ENCODE measurements at regions not wholly inside any gene's neighbourhood (a gene's known extent, or its start where the extent isn't known, plus 50 kb on each side); places are given as distances from the start of the nearest gene placed in this dataset.

GRCh38 chr4:136355970-136356369, 1176.3 kb downstream of the PCDH18 start:
- H3K4me3 ChIP-seq = no peak overlapping the region
- H3K27ac ChIP-seq = no peak overlapping the region
- no peaks in the 10 kb centered on the region for H3K4me1 ChIP-seq
- TF ChIP-seq POLR2AphosphoS5 (IDR thresholded peaks at IDR 0.05) = no peak
- TF ChIP-seq EP300 (IDR thresholded peaks at IDR 0.05) = no peak
- no peak for TF ChIP-seq POLR2A (IDR thresholded peaks at IDR 0.05)
- TF ChIP-seq CTCF (IDR thresholded peaks at IDR 0.05) = no peak
- no peak for DNase-seq
- intact Hi-C loops (cut with DNase I) = no loop called here
- no peaks in the 10 kb centered on the region for H3K27me3 ChIP-seq
- H3K36me3 ChIP-seq = no peaks in the 10 kb centered on the region
- H3K9me3 ChIP-seq = no peaks in the 10 kb centered on the region
- 92 to 93% methylated on average over 24 of the region's 24 CpGs for WGBS, 2 donors

DNA sequence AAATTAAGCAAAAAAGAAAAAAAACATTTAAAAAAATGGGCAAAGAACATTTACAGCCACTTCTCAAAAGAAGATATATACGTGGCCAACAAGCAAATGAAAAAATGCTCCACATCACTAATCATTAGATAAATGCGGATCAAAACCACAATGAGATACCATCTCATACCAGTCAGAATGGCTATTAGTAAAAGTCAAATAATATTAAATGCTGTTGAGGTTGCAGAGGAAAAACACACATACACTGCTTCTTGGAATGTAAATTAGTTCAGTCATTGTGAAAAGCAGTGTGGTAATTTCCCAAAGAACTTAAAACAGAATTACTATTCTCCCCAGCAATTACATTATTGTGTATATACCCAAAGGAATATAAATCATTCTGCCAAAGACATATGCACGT, 1189.0 kb downstream of the PCDH18 start:
- H3K4me1 ChIP-seq = no peaks in the 10 kb centered on the region
- H3K27ac ChIP-seq = no peak overlapping the region
- H3K27me3 ChIP-seq = no peaks in the 10 kb centered on the region
- 83 to 87% methylated on average over 3 of the region's 3 CpGs for WGBS, 2 donors
- H3K9me3 ChIP-seq = no peaks in the 10 kb centered on the region
- DNase-seq = no peak
- no peaks in the 10 kb centered on the region for H3K36me3 ChIP-seq
- TF ChIP-seq EP300 (IDR thresholded peaks at IDR 0.05) (no peak), POLR2AphosphoS5 (IDR thresholded peaks at IDR 0.05) (no peak), CTCF (IDR thresholded peaks at IDR 0.05) (no peak), POLR2A (IDR thresholded peaks at IDR 0.05) (no peak)
- intact Hi-C loops (cut with DNase I) = no loop called here
- no peak overlapping the region for H3K4me3 ChIP-seq

GRCh38 chr4:136342666-136343065, 1189.6 kb downstream of the PCDH18 start:
- H3K4me3 ChIP-seq = no peak overlapping the region
- DNase-seq = no peak
- TF ChIP-seq CTCF (IDR thresholded peaks at IDR 0.05) = no peak
- TF ChIP-seq POLR2A (IDR thresholded peaks at IDR 0.05) = no peak
- no peak for TF ChIP-seq POLR2AphosphoS5 (IDR thresholded peaks at IDR 0.05)
- TF ChIP-seq EP300 (IDR thresholded peaks at IDR 0.05) = no peak
- no peaks in the 10 kb centered on the region for H3K9me3 ChIP-seq
- intact Hi-C loops (cut with DNase I) = no loop called here
- H3K27ac ChIP-seq = no peak overlapping the region
- no peaks in the 10 kb centered on the region for H3K4me1 ChIP-seq
- 80 to 83% methylated on average over 3 of the region's 3 CpGs for WGBS, 2 donors
- H3K36me3 ChIP-seq = no peaks in the 10 kb centered on the region
- no peaks in the 10 kb centered on the region for H3K27me3 ChIP-seq

DNA sequence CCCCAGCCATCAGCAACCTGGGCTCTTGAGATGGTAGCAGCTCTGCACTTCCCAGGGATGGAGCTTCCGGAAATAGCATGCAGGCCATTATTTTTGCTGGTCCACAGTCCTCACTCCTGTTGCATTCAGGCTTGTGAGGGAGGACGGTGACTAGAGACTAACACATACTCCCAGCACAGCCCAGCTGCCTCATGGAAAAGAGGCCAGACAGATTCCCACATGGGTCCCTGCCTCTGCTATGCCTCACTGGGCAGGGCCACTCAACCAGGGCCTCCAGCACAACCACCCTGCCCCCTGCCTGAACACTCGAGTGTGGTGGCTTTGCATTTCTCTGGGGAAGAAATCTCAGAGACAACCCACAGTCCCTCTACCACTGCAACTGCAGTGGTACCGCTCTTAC, 1195.1 kb downstream of the PCDH18 start:
- intact Hi-C loops (cut with DNase I) = no loop called here
- H3K4me3 ChIP-seq = no peak overlapping the region
- H3K27ac ChIP-seq = no peak overlapping the region
- TF ChIP-seq POLR2A (IDR thresholded peaks at IDR 0.05) (no peak), CTCF (IDR thresholded peaks at IDR 0.05) (no peak)
- H3K36me3 ChIP-seq = no peaks in the 10 kb centered on the region
- H3K27me3 ChIP-seq = no peaks in the 10 kb centered on the region
- DNase-seq = no peak
- 87 to 88% methylated on average over 4 of the region's 4 CpGs for WGBS, 2 donors
- no peaks in the 10 kb centered on the region for H3K4me1 ChIP-seq
- H3K9me3 ChIP-seq = no peaks in the 10 kb centered on the region

- no peak overlapping the region for H3K27ac ChIP-seq
- H3K36me3 ChIP-seq = no peaks in the 10 kb centered on the region
- H3K27me3 ChIP-seq = no peaks in the 10 kb centered on the region
- no peak overlapping the region for H3K4me3 ChIP-seq
- H3K4me1 ChIP-seq = no peaks in the 10 kb centered on the region
- intact Hi-C loops (cut with DNase I) = no loop called here
- 92 to 95% methylated on average over 4 of the region's 4 CpGs for WGBS, 2 donors
- DNase-seq = no peak
- TF ChIP-seq POLR2A (IDR thresholded peaks at IDR 0.05) (no peak), CTCF (IDR thresholded peaks at IDR 0.05) (no peak), EP300 (IDR thresholded peaks at IDR 0.05) (no peak)
- no peaks in the 10 kb centered on the region for H3K9me3 ChIP-seq
These were observed 1195.8 kb downstream of the PCDH18 start for GRCh38 chr4:136336479-136336878.
